Right forelimb (tissue), 1 donor: ENCODE measurements at regions not wholly inside any gene's neighbourhood (a gene's known extent, or its start where the extent isn't known, plus 50 kb on each side); places are given as distances from the start of the nearest gene placed in this dataset.

Experiments
- DNase-seq: peaks from one replicate; pipeline ENCODE4 v3.0.0-alpha.2; 2018

DNA sequence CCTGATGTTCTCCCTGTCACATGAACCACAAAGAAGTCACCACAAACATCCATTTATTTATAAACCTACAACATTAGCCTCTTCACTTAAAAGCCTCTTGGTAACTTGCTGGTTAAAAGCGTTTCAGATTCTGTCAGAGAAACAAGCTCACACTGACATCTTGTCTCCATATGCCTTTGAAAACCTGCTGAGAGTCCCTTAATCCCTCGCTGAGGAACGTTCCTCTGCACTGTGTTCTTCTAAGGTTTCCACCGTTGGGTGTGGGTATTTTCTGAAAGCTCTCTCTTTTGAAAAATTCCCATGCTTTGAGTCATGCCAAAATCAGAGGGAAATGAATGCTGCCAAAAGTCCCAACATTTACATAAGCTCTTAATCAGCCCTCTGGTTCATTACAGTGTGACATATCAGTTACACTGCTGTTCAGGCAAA lies 149.8 kb downstream of the CCDC34 start:
- no peak for DNase-seq

DNA sequence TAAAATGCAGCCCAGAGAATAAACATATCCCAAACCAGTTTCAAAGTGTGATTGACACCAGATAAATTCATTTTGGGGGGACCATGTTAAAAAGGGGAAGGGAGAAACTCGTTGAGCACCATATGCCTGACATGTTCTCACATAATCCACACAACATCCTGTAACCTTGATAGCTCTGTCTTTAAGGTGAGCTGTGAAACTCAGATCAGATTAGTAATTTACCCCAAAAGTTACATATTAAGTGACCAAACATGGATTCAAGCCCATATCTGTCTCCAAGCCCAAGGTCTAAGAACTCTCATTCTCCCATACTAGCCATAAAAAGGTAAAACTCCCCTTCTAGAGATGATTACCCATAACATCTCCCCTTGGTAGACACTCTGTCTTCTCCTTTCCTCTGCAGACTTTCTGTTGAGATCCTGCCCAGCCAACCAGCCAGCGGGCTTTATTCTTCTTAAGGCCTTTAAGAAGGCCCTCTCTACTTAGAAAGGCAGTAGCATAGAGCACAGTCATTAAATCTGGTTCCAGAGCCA lies 150.7 kb downstream of the CCDC34 start:
- no peak for DNase-seq

DNA sequence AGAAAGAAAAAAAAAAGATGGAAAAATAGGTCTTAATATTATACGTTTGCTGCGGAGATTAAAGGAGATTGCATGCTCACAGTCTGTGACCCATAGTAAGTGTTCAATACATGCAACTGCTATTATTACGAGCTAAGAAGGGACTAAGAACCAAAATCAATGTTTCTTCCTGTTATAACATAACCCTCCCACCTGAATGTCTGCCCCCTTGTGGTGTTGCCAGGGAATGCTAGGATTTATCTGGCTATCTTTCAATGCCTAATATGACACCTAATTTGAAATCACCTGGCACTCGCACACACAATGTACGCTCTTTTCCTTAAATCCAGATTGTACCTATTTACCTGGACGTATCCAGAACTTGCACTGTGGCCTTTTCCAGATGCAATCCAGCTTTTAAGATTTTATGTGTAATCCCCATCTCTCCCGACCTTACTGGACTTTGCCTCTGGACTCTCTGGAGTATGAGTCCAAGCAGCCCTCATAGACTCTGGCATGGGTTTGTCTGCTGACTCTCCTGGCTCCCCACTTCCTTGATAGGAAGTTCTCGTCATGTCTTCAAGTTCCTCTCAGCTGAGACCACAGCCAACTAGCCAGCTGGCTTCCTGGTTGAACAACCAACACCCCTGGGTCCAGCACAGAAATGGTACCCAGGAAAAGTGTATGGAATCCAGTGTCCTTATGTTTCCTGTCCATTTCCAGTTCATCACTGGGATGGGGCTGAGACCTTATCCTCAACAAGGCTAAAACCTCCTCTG lies 151.5 kb downstream of the CCDC34 start:
- DNase-seq, result no peak

DNA sequence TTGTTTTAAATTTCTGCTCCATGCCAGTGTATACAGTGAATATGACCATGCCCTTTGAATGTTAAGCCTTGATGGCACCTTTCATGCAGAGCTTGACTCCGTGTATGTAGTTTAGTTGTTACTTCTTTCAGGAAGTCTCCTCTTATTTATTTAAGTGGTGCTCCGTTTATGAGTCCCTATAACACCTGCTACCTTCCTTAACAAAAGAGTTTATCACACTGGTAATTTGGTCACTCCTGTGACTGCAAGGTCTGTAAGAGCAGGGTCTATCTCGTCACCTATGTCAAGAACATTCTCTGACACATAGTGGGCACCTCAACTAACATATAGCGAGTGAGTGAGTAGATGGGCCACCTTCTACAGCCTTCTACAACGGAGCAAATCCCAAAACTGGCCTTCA lies 152.5 kb downstream of the CCDC34 start:
- no peak for DNase-seq

DNA sequence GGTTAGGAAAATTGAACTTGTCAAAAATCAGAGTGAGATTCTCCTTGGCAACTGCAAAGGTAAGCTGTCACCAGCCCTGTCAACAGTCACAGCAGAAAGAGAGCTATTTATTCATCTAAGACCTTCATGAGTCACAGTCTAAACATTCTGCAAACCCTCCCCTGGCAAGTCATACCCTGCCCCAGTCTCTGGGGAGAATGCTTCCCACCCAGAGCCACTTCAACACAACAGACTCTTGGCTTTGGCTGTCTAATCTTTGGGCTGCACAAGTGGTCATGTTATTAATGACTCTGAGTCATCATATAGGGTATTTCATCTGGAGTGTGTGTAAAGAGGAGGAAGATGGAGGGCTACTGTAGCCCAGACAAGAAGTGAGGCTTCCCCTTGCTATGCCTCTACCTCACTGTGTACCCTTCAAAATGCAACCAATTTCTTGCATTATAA lies 153.4 kb downstream of the CCDC34 start:
- DNase-seq, result no peak

DNA sequence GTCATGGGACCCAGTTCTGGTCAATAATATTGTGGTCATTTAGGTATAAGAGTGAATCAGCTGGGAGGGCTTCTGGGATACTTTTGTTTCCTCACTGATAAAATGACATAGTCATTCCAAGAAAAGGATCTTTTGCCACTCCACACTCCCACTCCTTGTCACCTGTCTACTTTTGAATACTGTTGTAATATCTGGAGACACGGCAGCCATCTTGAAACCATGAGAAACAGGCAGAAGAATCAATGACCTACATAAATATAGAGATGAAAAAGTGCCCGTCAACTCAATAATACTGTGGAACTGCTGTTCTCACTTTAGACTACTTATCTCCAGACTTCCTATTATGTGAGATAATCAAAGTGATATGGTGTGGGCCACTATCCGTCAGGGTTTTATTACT lies 154.2 kb downstream of the CCDC34 start:
- no peak for DNase-seq

DNA sequence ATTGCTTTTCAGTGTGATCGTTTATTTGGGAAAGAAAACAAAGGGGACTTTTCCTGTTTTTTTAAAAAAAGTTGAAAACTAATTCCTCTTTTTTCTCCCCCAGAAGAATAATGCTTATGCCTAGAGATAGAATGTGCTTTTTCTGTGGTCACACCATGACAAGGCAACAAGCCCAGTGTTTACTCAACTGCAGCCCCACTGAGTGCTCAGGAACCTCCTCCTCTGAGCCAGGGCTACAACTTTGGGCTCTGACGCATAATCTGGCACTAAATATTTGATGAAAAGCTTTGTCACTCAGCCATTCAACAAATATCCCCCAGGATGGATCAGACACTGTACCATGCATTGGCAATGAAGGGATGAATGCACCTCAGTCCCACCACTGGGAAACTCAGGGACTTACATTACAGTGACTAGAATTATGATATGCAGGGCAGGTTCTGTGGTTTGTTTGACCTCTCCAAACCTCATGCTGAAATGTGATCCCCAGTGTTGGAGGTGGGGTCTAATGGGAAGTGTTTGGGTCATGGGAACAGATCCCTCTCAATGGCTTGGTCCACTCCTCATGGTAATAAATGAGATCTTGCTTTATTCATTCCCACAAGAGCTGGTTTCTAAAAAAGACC lies 155.9 kb downstream of the CCDC34 start:
- DNase-seq, result no peak

DNA sequence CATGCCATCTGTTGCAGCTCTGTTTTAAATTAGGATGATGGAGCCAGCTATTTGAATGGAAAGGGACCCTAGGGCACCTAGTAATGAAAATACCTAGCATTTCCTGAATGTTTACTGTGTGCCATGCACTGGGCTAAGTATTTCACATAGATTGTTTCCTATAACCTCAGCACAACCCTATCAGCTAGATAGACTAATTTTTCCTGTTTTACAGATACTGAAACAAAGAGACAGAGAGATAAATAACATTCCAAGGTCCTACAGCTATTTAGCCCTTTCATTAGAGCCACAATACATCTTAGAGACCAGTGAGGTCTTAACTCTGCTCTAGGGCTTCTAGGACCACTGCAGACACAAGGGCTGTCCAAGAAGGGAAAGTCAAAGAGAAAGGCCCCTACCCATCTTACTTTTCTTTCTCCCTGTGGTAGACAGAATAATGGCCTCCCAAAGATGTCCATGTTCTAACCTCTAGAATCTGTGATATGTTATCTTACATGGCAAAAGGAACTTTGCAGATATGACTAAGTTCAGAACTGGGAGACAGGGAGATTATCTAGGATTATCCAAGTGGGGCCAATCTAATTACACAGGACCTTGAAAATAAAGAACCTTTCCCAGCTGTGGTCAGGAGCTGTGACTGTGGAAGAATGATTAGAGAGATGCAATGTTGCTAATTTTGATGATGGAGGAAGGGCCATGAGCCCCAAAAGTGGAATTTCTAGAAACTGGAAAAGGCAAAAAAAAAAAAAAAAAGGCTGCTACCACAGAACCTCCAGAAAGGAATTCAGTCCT lies 157.0 kb downstream of the CCDC34 start:
- DNase-seq, result no peak

DNA sequence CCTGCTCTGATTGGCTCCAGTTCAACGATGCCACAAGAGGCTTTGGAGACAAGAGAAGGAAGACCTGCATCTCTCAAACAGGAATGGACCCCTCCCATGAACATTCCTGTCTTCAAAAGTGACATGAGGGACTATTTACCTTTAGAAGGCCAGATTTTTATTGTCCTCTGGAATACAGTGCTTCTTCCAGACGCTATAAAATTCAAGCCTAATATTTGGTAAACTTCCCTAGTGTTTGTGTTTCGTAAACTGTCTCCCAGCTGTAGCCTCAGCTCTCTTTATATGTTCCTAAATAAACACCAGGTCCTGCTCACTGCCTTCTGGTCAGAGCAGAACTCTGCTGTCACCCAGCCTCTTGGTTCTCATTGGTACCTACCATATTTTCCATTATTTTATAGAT lies 157.8 kb downstream of the CCDC34 start:
- no peak for DNase-seq

DNA sequence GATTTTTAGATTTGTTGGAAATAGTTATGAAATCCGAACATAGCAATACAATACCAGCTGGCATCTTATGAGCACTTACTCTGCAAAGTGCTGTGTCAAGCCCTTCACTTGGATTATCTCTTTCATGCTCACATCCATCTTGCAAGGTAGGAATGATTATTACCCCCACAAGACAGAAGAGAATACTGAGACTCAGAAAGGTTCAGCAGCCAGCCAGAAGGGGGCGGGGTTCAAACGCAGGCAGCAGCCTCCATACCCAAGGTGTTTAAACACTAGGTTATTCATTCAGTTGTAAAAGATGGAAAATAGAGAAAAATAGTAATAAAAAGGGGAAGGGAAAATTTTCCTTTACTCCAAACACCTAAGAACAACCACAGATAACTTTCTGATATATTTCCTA lies 158.5 kb downstream of the CCDC34 start:
- DNase-seq, result no peak

DNA sequence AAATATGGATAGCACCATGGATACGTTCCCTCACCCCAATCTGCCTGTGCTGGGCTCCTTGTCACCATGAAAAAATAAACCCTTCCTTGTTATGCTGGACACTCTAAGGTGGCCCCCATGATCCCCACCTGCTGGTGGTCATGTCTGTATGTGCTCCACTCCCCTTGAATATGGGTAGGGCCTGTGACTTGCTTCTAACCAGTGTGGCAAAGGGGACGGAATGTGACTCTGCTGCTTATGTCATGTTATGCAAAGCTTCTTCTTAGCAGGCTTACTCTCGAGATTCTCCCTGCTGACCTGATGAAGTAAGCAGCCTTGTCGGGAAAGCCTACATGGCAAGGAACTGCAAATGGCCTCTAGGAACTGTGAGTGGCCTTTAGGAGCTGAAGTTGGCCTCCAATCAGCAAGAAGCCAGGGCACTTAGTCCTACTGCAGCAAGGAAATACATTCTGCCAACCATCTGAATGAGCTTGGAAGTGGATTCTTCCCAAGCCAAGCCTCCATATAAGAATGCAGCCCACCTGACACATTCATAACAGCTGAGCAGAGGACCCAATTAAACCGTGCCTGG lies 159.9 kb downstream of the CCDC34 start:
- DNase-seq, result no peak

DNA sequence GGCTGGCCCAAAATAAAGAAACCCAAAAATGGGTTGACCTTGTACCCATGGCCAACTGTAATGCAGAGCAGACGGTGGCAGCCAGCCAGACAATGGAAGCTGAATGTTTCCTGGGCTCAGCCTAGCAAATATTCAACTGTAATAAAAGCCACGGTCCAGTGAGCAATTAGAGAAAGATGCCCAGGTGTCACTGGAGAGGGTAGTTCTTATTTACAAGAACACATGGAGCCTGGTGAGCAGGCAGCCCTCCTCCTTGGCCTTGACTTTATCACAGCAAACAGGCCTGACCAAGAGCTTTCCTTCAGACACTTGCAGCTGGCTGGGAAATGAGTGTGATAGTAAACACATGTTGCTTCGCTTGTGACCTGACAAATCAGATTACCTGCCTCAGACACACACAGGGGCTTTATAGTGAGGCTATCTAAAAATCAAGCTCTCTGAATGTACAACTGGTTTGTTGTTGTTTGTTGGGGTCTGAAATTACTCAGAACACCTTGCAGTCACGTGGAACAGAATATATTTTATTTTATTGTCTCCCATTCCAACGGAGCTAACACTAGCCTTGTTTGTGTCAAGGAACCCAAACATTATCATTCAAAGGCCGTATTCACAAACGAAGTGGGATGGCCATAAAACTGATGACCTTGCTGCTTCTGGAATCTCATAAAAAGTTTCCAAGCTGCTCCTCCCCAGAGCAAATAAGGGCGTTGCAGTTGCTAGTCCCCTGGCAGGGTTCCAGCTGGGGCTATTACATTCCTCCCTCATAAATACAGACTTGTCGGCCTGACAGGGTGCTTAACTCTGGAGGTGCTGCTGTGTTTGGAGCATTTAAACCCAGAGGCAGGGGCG lies 161.1 kb downstream of the BBOX1 start:
- DNase-seq, result peak; percentile 81

DNA sequence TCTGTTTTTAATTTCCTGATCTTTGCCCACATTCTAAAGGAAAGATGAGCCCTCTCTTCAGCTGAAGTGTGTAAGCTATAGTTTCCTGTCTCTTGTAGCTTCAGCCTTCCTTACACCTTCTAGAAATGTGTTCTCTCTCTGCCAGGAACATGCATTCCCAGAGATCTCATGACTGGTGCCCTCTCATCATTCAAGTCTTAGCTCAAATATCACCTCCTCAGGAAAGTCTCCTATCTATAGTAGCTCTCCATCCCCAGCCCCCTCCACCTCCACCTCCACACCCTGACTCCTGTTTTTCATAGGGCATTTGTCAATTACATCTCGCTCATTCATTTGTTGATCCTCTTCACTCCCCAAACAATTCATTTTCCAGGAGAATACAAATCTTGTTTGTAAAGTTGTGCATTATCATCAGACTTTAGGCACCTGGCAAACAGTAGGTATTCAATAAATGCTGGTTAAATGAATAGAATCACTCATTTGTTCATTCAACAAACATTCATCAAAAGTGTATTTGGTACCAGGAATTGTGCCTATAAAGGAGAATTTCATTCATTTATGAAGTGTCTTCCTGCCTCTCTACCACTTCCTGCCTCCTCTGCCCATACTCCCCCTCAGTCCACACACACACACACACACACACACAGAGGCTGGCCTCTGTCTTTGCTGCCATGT lies 160.3 kb downstream of the BBOX1 start:
- DNase-seq, result no peak

DNA sequence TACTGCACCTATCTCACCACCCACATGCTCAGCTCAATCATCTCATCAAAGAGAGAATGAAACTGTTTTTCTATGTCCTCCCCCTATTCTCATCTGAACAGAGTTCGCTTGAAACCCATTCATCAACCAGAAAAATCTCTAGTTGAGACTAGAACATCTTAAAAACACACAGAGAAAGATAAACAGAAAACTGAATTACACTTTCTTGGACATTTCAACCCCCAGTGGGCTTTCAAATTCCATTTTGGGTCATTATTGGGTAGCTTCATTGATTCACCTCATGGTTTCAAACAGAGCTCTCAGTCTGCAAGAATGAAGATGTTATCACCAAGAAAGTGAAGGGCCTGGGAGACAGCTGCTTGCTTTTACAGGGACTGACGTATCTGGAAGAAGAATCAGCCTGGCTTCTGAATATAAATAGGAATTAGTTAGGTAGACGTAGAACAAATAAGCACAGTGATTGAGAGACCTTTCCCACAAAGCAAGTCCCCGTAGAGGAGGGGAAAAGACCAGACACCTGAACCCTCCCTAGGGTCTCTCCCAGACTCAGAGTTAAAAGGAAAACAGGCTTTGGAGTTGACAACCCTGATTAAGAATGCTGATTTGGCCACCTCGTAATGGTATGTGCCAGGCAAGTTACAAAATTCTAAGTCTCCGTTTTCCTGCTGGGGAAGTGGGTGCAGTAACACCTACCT lies 155.7 kb downstream of the BBOX1 start:
- no peak for DNase-seq

DNA sequence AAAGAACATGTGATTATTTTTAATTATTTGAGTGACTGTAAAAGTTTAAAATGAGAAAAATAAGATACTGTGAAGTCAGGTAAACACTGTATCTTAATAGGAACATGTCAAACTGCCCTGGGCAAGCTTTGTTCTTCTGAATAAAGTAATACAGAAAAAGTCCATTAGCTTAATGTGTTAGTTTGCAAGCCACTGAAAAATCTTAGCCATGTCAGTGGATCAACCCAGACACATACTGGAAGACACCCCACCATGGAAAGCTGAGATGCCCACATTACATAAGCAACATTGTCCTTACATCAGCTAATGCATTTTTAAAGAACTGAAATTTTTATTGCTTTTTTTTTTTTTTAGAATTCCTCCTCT lies 155.2 kb downstream of the BBOX1 start:
- DNase-seq, result no peak

DNA sequence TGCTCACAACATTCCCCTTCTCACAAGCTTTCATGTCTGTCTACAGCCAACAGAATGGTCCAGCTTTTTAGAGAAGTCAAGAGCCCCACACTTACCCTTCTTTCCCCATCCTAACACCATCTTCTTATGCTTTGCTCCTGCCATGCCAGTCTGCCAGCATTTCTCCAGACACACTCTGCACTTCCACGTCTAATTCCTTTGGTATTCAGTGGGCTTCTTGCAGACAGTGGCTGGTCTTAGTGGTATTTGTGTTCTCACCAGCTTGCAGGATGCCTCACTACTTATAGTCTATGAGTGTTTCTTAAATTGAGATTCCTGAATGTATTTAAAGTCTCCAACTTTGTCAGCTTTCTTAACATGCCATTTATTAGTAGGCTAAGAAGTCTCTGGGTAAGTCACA lies 154.4 kb downstream of the BBOX1 start:
- DNase-seq, result no peak

DNA sequence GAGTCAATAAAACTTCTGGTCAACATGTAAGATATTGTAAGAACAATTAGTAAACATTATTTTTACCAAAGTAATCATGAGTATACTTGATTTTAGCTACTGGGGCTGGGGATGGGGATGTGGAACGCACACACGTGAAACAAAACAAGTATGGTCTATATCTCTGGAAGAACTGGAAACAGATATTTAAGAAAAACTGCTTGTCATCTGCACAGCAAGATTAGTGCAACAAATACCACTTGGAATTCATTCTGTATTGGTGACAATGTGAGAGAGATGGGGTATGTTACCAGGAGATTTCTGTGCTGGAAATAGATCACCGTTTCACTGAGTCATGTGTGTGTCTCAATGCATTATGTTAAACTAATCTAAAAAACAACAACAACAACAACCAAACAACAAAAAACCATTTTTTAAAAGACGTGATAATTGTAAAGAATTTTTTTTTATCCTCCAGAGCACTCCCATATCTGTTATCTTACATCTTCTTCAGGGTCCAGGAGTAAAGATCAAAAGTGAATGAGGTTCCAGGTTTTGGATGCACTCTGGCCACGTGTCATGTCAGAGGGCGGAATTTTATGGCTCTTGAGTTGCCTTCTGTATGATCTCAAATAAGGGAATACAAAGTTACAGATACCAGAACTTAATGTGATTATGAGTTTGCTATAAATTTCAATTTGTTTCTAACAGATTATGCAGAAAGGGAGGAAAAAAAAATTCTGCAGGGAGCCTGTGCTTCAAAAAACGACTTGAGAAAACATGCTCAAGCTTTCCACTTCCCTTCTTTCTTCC lies 153.0 kb downstream of the BBOX1 start:
- no peak for DNase-seq

DNA sequence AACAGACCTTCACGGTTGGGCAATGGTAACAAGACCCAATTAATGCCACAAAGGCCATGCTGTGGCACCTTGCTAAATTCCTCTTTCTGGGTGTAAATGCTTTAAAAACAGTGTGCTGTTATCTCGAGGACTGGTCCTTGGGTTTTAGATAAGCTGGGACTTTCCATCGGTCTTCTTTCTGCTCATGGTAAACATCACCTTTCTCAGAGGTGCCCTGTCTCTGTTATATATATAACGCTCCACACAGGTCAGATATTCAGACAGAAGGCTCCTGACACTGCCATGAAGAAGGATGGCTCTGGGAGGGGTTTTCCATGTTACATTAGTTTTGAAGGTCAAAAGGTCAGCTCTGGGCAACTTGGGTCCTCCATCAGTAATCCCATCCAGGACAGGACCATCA lies 151.6 kb downstream of the BBOX1 start:
- no peak for DNase-seq

DNA sequence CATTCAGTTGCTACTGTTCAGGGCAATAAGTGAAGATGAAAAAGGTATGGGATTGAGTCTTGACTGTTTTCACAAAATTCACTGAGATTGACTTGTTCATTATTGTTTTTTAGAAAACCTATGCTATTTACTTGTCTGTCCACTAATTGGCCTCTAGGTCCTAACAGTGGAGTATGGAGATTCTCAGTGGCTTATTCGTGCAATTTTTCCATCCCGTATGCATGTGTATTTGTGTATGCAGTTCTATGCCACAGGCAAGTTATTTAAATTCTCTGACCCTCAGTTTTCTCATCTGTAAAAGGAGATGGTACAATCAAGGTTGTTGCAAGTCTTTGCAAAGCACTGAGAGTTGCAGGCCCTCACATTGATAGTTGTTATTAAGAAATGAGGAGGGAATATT lies 151.0 kb downstream of the BBOX1 start:
- DNase-seq, result no peak

DNA sequence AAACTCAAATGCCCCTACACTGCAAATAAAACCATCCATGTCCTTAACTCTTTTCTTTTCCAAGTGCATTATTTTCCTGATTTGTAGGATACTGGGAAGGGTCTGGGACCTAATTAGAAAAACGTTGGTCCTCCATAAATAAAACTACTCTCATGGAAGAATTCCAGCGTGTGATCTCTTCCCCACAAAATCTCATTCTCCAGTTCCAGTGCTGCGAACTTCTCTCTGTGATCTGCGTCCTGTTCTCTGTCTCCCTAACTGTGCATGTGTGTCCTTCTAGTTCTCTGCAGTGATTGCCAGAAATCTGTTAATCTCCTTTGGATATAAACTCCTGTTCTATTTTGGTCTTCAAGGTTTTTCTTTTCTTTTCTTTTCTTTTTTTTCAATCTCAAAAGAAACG lies 148.1 kb downstream of the BBOX1 start:
- DNase-seq, result no peak
